ENCODE measurements at regions not wholly inside any gene's neighbourhood (a gene's known extent, or its start where the extent isn't known, plus 50 kb on each side); places are given as distances from the start of the nearest gene placed in this dataset.
"Not testable (repeated sequence)": the region's sequence is repeated elsewhere in the genome, so short reads cannot be mapped to it uniquely, and the experiment has no call there.

DNA sequence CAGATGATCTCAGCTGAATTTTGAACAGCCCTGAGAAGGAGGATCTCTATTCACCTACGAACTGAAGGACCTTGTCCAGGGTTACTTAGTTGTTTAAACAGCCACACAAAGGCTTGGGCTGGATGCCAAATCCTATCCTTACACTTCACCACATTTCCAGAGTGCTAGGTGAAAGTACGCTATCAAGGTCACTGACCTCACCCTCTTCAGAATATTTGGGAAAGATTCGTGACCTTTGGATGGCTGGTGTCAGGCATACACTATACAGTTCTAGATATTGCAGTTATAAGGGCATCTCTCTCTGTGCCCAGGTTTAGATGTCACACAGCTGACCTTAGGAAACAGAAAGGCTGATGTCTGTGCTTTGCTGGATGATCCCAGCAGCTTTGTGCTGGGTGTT, 61.2 kb upstream of the ABLIM1 start:
- Histone ChIP-seq H3K4me1 (ENCODE audit: control insufficient read depth, insufficient read depth, low read length, poor library complexity, severe bottlenecking) (peaks cover under 1% of the 10 kb centered on the region), H3K27ac (ENCODE audit: low read depth, low read length, severe bottlenecking) (no peak overlapping the region), H3K36me3 (ENCODE audit: control insufficient read depth, insufficient read depth, low read length) (no peaks in the 10 kb centered on the region), H3K4me3 (ENCODE audit: extremely low read depth, insufficient read depth, low read length, poor library complexity, severe bottlenecking) (no peak overlapping the region), H3K9me3 (ENCODE audit: control insufficient read depth, low read length) (no peaks in the 10 kb centered on the region)
- 86% methylated on average over 1 of the region's 3 CpGs; no CpG with 5 or more reads in 1 of the 2 experiments for WGBS, 2 experiments (ENCODE audit: insufficient coverage in 2 of 2)

DNA sequence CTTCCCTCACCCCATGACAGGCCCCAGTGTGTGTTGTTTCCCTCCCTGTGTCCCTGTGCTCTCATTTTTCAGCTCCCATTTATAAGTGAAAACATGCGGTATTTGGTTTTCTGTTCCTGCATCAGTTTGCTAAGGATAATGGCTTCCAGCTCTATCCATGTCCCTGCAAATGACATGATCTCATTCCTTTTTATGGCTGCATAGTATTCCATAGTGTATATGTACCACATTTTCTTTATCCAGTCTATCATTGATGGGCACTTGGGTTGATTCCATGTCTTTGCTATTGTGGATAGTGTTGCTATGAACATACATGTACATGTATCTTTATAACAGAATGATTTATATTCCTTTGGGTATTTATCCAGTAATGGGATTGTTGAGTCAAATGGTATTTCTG, 61.9 kb upstream of the ABLIM1 start:
- WGBS, 2 experiments (ENCODE audit: insufficient coverage in 2 of 2) = no CpG with 5 or more reads among the region's 1 CpG

DNA sequence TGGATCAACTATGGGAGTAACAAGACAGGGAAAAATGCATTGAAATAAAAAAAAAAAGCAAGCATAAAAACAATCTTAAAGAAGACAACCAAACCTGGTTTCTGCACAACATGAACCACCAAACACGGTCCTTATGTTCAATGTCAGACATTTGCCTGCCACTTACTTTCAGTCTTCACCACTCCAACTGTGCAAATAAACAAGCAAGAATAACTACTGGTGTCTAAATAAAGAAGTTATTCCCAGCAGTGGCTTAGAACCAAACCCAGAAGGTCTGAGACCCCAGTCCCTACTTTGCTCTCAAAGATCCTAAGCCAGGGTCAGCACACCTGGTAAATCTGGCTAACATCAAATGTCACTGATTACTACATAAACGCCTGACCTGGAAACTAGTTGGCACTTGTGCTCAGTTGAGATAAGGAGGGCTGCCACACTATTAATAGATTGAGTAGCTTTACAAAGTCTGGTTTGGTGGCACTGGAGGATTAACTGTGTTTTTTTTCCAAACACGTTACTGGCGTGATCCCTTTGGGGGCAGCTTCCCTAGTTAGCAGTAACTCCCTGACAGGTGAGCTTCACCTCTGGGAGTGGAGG, 62.7 kb upstream of the ABLIM1 start:
- Histone ChIP-seq H3K27ac (ENCODE audit: low read depth, low read length, severe bottlenecking) (no peak overlapping the region), H3K9me3 (ENCODE audit: control insufficient read depth, low read length) (no peaks in the 10 kb centered on the region), H3K4me1 (ENCODE audit: control insufficient read depth, insufficient read depth, low read length, poor library complexity, severe bottlenecking) (no peaks in the 10 kb centered on the region), H3K36me3 (ENCODE audit: control insufficient read depth, insufficient read depth, low read length) (no peaks in the 10 kb centered on the region), H3K4me3 (ENCODE audit: extremely low read depth, insufficient read depth, low read length, poor library complexity, severe bottlenecking) (no peak overlapping the region)
- 89 to 94% methylated on average over 2 to 3 of the region's 4 CpGs for WGBS, 2 experiments (ENCODE audit: insufficient coverage in 2 of 2)

More for the DNA sequence above, 61.9 kb upstream of the ABLIM1 start:
- H3K4me1 ChIP-seq (ENCODE audit: control insufficient read depth, insufficient read depth, low read length, poor library complexity, severe bottlenecking); H3K4me3 ChIP-seq (ENCODE audit: extremely low read depth, insufficient read depth, low read length, poor library complexity, severe bottlenecking); H3K9me3 ChIP-seq (ENCODE audit: control insufficient read depth, low read length); H3K27ac ChIP-seq (ENCODE audit: low read depth, low read length, severe bottlenecking); H3K36me3 ChIP-seq (ENCODE audit: control insufficient read depth, insufficient read depth, low read length): not testable (repeated sequence)

GRCh38 chr10:114722136-114722535, 64.1 kb upstream of the ABLIM1 start:
- H3K4me1 ChIP-seq (ENCODE audit: control insufficient read depth, insufficient read depth, low read length, poor library complexity, severe bottlenecking); H3K9me3 ChIP-seq (ENCODE audit: control insufficient read depth, low read length); H3K36me3 ChIP-seq (ENCODE audit: control insufficient read depth, insufficient read depth, low read length); H3K27ac ChIP-seq (ENCODE audit: low read depth, low read length, severe bottlenecking); H3K4me3 ChIP-seq (ENCODE audit: extremely low read depth, insufficient read depth, low read length, poor library complexity, severe bottlenecking): not testable (repeated sequence)
- WGBS, 2 experiments (ENCODE audit: insufficient coverage in 2 of 2) = no CpG with 5 or more reads among the region's 3 CpGs

DNA sequence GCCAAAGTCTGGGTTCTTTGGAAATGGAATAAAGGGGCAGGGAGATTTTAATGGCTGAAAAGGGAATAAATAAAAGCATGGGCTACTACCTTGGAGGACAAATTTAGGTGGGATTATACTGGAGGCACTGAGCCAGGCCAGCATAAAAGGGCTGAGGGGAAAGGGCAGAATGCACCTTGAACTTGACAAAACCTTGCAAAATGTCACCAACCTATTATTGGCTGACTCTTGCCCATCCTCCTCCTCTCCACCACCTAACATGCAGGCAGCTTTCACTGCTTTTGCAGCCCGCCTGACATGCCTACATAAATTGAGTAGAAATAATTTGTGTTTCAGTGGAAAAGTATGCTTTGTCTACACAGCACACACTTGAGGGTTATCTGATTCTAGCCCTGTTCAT, 65.3 kb upstream of the ABLIM1 start:
- Histone ChIP-seq H3K27ac (ENCODE audit: low read depth, low read length, severe bottlenecking) (no peak overlapping the region), H3K4me3 (ENCODE audit: extremely low read depth, insufficient read depth, low read length, poor library complexity, severe bottlenecking) (no peak overlapping the region), H3K9me3 (ENCODE audit: control insufficient read depth, low read length) (no peaks in the 10 kb centered on the region), H3K36me3 (ENCODE audit: control insufficient read depth, insufficient read depth, low read length) (no peaks in the 10 kb centered on the region), H3K4me1 (ENCODE audit: control insufficient read depth, insufficient read depth, low read length, poor library complexity, severe bottlenecking) (no peaks in the 10 kb centered on the region)
- no CpG with 5 or more reads among the region's 1 CpG for WGBS, 2 experiments (ENCODE audit: insufficient coverage in 2 of 2)

DNA sequence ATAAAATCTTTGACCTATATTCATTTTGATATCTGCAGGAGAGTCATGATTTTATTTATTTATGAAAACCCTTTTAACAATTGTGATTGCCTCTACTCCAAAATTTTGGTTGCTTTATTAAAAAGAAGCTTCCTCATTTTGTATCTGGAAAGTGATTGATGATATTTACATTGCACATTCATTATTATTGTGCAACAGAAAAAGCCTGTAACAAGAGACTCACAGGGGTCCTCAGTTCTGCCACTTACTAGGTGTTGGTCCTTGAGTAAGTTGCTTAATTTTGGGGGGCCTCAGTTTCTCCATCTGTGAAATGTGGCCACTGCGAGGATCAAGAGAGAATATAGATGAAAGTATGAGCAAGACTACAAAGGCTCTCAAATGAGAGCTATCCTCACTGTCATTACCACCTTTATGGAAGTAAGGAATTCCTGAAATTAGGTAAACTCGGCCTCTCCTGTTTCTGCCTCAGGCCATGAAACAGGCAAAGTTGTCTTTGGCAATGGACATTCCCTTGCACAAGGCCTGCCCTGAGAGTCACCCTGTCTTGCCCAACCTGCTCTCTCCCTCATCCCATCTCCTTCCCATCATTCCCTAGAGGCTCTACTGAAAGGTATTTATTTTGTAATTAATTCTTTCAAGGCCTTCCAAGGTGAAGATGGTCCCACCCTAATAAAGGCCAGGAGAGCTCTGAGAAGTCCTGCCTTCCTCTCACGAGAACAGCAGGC, 66.1 kb upstream of the ABLIM1 start:
- WGBS, 2 experiments (ENCODE audit: insufficient coverage in 2 of 2) = 86% methylated on average over 3 of the region's 3 CpGs; no CpG with 5 or more reads in 1 of the 2 experiments
- H3K4me1 ChIP-seq (ENCODE audit: control insufficient read depth, insufficient read depth, low read length, poor library complexity, severe bottlenecking) = no peaks in the 10 kb centered on the region
- H3K27ac ChIP-seq (ENCODE audit: low read depth, low read length, severe bottlenecking) = no peak overlapping the region
- no peaks in the 10 kb centered on the region for H3K36me3 ChIP-seq (ENCODE audit: control insufficient read depth, insufficient read depth, low read length)
- H3K4me3 ChIP-seq (ENCODE audit: extremely low read depth, insufficient read depth, low read length, poor library complexity, severe bottlenecking) = no peak overlapping the region
- no peaks in the 10 kb centered on the region for H3K9me3 ChIP-seq (ENCODE audit: control insufficient read depth, low read length)

DNA sequence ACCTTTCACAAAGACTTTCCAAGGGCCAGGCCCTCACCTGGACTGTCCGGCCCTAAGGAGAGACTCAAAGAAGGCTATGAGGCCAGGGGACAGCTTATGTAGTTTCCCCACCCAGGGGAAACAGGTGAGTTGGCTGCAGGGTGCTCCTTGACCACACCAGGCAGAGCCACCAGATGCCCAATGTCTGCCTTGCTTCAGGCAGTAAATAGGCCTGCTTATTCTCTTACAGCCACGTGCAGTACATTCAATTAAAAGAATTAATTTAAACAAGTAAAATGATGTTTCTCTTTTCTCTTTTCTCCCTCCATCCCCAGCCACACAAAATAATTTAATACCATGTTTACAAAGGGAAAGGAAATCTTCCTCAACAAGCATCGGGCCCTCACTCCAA, 66.6 kb upstream of the ABLIM1 start:
- Histone ChIP-seq H3K36me3 (ENCODE audit: control insufficient read depth, insufficient read depth, low read length) (no peaks in the 10 kb centered on the region), H3K4me1 (ENCODE audit: control insufficient read depth, insufficient read depth, low read length, poor library complexity, severe bottlenecking) (no peaks in the 10 kb centered on the region), H3K4me3 (ENCODE audit: extremely low read depth, insufficient read depth, low read length, poor library complexity, severe bottlenecking) (no peak overlapping the region), H3K9me3 (ENCODE audit: control insufficient read depth, low read length) (no peaks in the 10 kb centered on the region), H3K27ac (ENCODE audit: low read depth, low read length, severe bottlenecking) (no peak overlapping the region)
- 80 to 89% methylated on average over 1 of the region's 3 CpGs for WGBS, 2 experiments (ENCODE audit: insufficient coverage in 2 of 2)

DNA sequence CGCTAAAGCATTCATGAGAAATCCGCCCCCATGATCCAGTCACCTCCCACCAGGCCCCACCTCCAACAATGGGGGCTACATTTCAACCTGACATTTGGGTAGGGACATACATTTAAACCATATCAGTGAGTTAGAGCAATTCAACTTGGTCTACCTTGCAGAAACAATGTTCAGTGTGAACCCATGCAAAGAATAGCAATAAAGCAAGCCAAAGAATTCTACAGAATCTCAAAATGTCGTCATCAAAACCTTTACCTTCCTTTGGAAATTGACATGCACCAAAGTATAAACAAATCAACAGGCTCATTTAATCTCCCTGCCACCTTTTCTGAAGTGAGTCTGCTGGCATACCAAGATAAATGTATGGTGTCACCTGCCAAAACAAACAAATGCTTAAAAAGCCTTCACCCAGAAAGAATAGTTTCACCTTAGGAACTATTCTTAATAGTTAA, 68.8 kb upstream of the ABLIM1 start:
- H3K36me3 ChIP-seq (ENCODE audit: control insufficient read depth, insufficient read depth, low read length) = no peaks in the 10 kb centered on the region
- no peaks in the 10 kb centered on the region for H3K9me3 ChIP-seq (ENCODE audit: control insufficient read depth, low read length)
- 91 to 100% methylated on average over 1 to 2 of the region's 3 CpGs for WGBS, 2 experiments (ENCODE audit: insufficient coverage in 2 of 2)
- no peaks in the 10 kb centered on the region for H3K4me1 ChIP-seq (ENCODE audit: control insufficient read depth, insufficient read depth, low read length, poor library complexity, severe bottlenecking)
- H3K27ac ChIP-seq (ENCODE audit: low read depth, low read length, severe bottlenecking) = no peak overlapping the region
- no peak overlapping the region for H3K4me3 ChIP-seq (ENCODE audit: extremely low read depth, insufficient read depth, low read length, poor library complexity, severe bottlenecking)

- H3K36me3 ChIP-seq (ENCODE audit: control insufficient read depth, insufficient read depth, low read length) = no peaks in the 10 kb centered on the region
- no peak overlapping the region for H3K4me3 ChIP-seq (ENCODE audit: extremely low read depth, insufficient read depth, low read length, poor library complexity, severe bottlenecking)
- H3K27ac ChIP-seq (ENCODE audit: low read depth, low read length, severe bottlenecking) = no peak overlapping the region
- H3K4me1 ChIP-seq (ENCODE audit: control insufficient read depth, insufficient read depth, low read length, poor library complexity, severe bottlenecking) = no peaks in the 10 kb centered on the region
- WGBS, 2 experiments (ENCODE audit: insufficient coverage in 2 of 2) = no CpG with 5 or more reads among the region's 4 CpGs
- no peaks in the 10 kb centered on the region for H3K9me3 ChIP-seq (ENCODE audit: control insufficient read depth, low read length)
Observed at GRCh38 chr10:114728325-114728724, 70.2 kb upstream of the ABLIM1 start.

DNA sequence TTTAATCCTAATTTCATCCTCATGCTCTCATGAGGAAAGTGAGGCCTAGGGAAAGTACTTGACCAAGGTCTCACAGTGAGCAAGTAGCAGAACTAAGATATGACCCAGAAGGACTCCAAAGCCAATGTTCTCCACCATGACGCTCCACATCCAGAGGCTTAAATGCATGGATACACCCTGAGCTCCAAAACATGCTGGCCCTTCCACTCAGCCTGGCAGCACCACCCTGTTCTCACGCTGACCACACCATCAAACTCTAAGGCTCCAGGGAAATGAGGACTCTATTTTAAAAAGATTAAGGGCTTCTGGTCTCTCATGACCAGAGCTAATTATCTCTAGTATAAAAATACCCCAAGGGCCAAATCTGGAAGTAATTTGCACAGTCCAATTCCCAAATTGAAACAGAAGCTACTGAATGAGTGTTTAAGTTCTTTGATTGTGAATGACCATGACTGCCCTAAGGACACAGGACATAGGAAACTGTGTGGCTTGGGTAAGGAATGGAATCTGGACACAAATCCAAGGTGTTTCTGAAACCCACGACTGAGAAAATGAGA, 71.1 kb upstream of the ABLIM1 start:
- Histone ChIP-seq H3K9me3 (ENCODE audit: control insufficient read depth, low read length) (no peaks in the 10 kb centered on the region), H3K4me3 (ENCODE audit: extremely low read depth, insufficient read depth, low read length, poor library complexity, severe bottlenecking) (no peak overlapping the region), H3K27ac (ENCODE audit: low read depth, low read length, severe bottlenecking) (no peak overlapping the region), H3K36me3 (ENCODE audit: control insufficient read depth, insufficient read depth, low read length) (no peaks in the 10 kb centered on the region), H3K4me1 (ENCODE audit: control insufficient read depth, insufficient read depth, low read length, poor library complexity, severe bottlenecking) (no peaks in the 10 kb centered on the region)
- 50 to 90% methylated on average over 1 of the region's 3 CpGs for WGBS, 2 experiments (ENCODE audit: insufficient coverage in 2 of 2)

DNA sequence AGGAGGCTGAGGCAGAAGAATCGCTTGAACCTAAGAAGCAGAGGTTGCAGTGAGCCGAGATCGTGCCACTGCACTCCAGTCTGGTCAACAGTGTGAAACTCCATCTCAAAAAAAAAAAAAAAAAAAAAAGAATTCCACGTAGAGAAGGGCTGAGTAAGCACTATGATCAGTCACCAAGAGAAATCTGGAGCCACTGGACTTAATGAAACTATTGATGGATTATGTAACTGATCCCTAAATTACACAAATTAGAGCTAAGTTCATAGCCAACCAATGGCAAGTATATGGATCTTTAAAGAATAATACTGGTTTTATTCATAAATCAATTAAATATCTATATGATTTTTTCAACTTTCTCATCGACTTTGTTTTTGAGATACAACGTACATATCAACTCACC, 72.2 kb upstream of the ABLIM1 start:
- no peaks in the 10 kb centered on the region for H3K4me1 ChIP-seq (ENCODE audit: control insufficient read depth, insufficient read depth, low read length, poor library complexity, severe bottlenecking)

More for the DNA sequence above, 72.2 kb upstream of the ABLIM1 start:
- no peak overlapping the region for H3K27ac ChIP-seq (ENCODE audit: low read depth, low read length, severe bottlenecking)
- no CpG with 5 or more reads among the region's 6 CpGs for WGBS, 2 experiments (ENCODE audit: insufficient coverage in 2 of 2)
- H3K4me3 ChIP-seq (ENCODE audit: extremely low read depth, insufficient read depth, low read length, poor library complexity, severe bottlenecking) = no peak overlapping the region
- H3K9me3 ChIP-seq (ENCODE audit: control insufficient read depth, low read length) = no peaks in the 10 kb centered on the region
- H3K36me3 ChIP-seq (ENCODE audit: control insufficient read depth, insufficient read depth, low read length) = no peaks in the 10 kb centered on the region

Data from mesodermal cell (in vitro differentiated cells).